OCI-LY7 (cell line): ENCODE measurements at regions not wholly inside any gene's neighbourhood (a gene's known extent, or its start where the extent isn't known, plus 50 kb on each side); places are given as distances from the start of the nearest gene placed in this dataset.

Experiments used
- EZH2phosphoT487 ChIP-seq: fragments of 200-600 bp; sonication (generic); IDR thresholded peaks from 2 replicates; pipeline ENCODE4 v1.6.1; 2018; ENCODE audit warnings: low read depth, borderline replicate concordance, mild to moderate bottlenecking, mixed run types, antibody characterized with exemption, low read length, moderate library complexity, mixed read lengths
- TF ChIP-seq, protein P1 (sequence below): fragments of 200-600 bp; sonication (generic); conservative IDR thresholded peaks from 2 replicates; pipeline ENCODE4 v1.5.1; 2014; ENCODE audit warnings: mild to moderate bottlenecking, antibody characterized with exemption, low read length, moderate library complexity, mixed read lengths

DNA sequence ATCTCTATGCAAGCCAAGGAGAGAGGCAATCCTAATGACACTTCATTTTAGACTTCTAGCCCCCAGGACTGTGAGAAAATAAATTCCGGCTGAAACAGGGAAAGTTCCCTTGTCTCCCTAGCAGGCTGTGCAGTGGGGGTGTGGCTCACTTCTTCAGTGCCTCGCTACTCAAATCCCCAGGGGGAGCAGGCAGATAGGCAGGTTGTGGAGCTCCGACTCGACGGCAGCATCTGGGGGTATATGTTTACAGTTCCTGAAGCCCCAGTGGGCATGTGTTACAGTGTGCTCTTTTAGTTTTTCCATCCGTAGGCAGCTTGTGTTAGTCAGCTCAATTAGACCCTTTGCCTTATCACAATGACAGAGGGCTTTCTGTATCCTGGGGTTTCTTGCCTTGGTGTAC lies 836.5 kb downstream of the PDCD6IP start:
- TF ChIP-seq, protein P1, sequence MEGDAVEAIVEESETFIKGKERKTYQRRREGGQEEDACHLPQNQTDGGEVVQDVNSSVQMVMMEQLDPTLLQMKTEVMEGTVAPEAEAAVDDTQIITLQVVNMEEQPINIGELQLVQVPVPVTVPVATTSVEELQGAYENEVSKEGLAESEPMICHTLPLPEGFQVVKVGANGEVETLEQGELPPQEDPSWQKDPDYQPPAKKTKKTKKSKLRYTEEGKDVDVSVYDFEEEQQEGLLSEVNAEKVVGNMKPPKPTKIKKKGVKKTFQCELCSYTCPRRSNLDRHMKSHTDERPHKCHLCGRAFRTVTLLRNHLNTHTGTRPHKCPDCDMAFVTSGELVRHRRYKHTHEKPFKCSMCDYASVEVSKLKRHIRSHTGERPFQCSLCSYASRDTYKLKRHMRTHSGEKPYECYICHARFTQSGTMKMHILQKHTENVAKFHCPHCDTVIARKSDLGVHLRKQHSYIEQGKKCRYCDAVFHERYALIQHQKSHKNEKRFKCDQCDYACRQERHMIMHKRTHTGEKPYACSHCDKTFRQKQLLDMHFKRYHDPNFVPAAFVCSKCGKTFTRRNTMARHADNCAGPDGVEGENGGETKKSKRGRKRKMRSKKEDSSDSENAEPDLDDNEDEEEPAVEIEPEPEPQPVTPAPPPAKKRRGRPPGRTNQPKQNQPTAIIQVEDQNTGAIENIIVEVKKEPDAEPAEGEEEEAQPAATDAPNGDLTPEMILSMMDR: no peak
- TF ChIP-seq EZH2phosphoT487: no peak
